ENCODE measurements at regions not wholly inside any gene's neighbourhood (a gene's known extent, or its start where the extent isn't known, plus 50 kb on each side); places are given as distances from the start of the nearest gene placed in this dataset.

DNA sequence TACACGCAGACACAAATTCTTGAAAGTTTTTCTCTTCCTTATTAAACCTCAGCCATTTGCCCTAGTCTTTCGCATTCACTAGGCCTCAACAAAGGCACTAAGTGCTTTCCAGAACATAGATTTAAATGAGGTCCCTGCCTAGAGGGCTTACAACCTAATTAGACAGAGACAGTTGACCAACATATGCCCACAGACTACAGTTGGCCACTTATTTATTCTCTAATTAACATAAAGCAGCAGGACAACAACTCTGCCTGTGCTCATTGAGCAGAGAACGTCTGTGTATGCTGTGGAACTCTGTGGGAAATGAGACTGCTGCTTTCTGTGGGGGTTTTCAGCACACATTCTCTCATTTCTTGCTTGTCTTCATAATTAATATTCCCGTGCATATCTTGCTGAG lies 303.0 kb upstream of the TACR3 start:
- TF ChIP-seq, protein P1, sequence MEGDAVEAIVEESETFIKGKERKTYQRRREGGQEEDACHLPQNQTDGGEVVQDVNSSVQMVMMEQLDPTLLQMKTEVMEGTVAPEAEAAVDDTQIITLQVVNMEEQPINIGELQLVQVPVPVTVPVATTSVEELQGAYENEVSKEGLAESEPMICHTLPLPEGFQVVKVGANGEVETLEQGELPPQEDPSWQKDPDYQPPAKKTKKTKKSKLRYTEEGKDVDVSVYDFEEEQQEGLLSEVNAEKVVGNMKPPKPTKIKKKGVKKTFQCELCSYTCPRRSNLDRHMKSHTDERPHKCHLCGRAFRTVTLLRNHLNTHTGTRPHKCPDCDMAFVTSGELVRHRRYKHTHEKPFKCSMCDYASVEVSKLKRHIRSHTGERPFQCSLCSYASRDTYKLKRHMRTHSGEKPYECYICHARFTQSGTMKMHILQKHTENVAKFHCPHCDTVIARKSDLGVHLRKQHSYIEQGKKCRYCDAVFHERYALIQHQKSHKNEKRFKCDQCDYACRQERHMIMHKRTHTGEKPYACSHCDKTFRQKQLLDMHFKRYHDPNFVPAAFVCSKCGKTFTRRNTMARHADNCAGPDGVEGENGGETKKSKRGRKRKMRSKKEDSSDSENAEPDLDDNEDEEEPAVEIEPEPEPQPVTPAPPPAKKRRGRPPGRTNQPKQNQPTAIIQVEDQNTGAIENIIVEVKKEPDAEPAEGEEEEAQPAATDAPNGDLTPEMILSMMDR (conservative IDR thresholded peaks at IDR 0.05 in 1 of 2, IDR thresholded peaks at IDR 0.05 in 1 of 2; ENCODE audit: low read depth in 1 of 2, low read length in 2 of 2) = no peak
- no peak for TF ChIP-seq EZH2 (IDR thresholded peaks at IDR 0.05; ENCODE audit: low read length, missing control alignments)
